DND-41 (cell line): ENCODE measurements at regions not wholly inside any gene's neighbourhood (a gene's known extent, or its start where the extent isn't known, plus 50 kb on each side); places are given as distances from the start of the nearest gene placed in this dataset.

Source experiments
- ATAC-seq: fragments of 200-7000 bp; cut with Tn5 transposase; 3 replicates; pipeline ENCODE4 v1.9.1; 2021; ENCODE audit warnings: low read depth; ENCODE audit not compliant: insufficient read depth
- DNase-seq: peaks from one replicate; pipeline ENCODE4 v3.0.0-alpha.2; 2020
- H2AFZ ChIP-seq: 2 replicates; pipeline ENCODE4 v1.6.0; 2012; ENCODE audit warnings: low read depth, low read length
- H3K27ac ChIP-seq: 2 replicates; pipeline ENCODE4 v1.5.1; 2012; ENCODE audit warnings: low read length, inconsistent platforms
- H3K27me3 ChIP-seq: fragments of 200-600 bp; sonication (generic); 2 replicates; pipeline ENCODE4 v1.6.0; 2012; ENCODE audit warnings: low read length, mild to moderate bottlenecking, inconsistent platforms; ENCODE audit not compliant: insufficient read depth, poor library complexity
- H3K36me3 ChIP-seq: 2 replicates; pipeline ENCODE4 v1.5.1; 2012; ENCODE audit warnings: low read length, inconsistent platforms; ENCODE audit not compliant: insufficient read depth
- H3K4me1 ChIP-seq: 2 replicates; pipeline ENCODE4 v1.5.1; 2012; ENCODE audit warnings: mild to moderate bottlenecking, low read length; ENCODE audit not compliant: insufficient read depth
- H3K4me2 ChIP-seq: 2 replicates; pipeline ENCODE4 v1.6.0; 2012; ENCODE audit warnings: mild to moderate bottlenecking, moderate library complexity, low read length, inconsistent platforms; ENCODE audit not compliant: insufficient read depth
- H3K4me3 ChIP-seq, 2 experiments: fragments of 200-600 bp in 1 of 2; shearing (Covaris generic) in 1 of 2; 2 replicates each; pipeline ENCODE4 v1.5.1; 2012 to 2016; ENCODE audit warnings: inconsistent platforms in 2 of 2, low read length in 2 of 2, mild to moderate bottlenecking in 2 of 2, low read depth in 1 of 2, moderate library complexity in 1 of 2
- H3K79me2 ChIP-seq: 2 replicates; pipeline ENCODE4 v1.6.0; 2012; ENCODE audit warnings: low read length, inconsistent platforms; ENCODE audit not compliant: insufficient read depth
- H3K9ac ChIP-seq: 2 replicates; pipeline ENCODE4 v1.6.0; 2012; ENCODE audit warnings: low read depth, mild to moderate bottlenecking, inconsistent platforms, low read length, moderate library complexity
- H3K9me3 ChIP-seq: 2 replicates; pipeline ENCODE4 v1.5.1; 2012; ENCODE audit warnings: low read length, moderate library complexity, mild to moderate bottlenecking, inconsistent platforms; ENCODE audit not compliant: insufficient read depth, severe bottlenecking
- H4K20me1 ChIP-seq: 2 replicates; pipeline ENCODE4 v1.6.0; 2012; ENCODE audit warnings: low read length; ENCODE audit not compliant: insufficient read depth
- EZH2 ChIP-seq: IDR thresholded peaks from 3 replicates; pipeline ENCODE4 v1.6.1; 2012; ENCODE audit warnings: borderline replicate concordance, low read depth, mild to moderate bottlenecking, moderate library complexity, low read length, inconsistent platforms; ENCODE audit not compliant: severe bottlenecking
- TF ChIP-seq, protein P1 (sequence below): IDR thresholded peaks from 2 replicates; pipeline ENCODE4 v1.5.1; 2012; ENCODE audit warnings: borderline replicate concordance, low read length, moderate library complexity, mild to moderate bottlenecking; ENCODE audit not compliant: poor library complexity, severe bottlenecking; ENCODE audit errors: extremely low read depth

DNA sequence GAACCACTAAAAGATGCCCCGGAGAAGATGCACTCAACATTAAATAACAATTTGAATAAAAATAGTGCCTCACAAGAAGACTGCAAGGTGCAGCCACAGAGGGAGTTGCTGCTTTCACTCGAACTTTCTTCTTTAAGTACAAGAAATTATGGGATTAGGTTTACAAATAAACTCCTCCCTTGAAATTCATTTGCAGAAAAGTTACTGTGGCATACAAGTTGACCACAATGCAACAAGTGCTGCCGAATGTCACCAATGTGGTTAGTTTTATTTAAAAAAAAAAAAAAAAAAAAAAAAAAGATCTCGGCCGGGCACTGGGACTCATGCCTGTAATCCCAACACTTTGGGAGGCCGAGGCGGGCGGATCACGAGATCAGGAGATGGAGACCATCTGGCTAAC is 76.8 kb upstream of the RAB4A start:
- ATAC-seq = no peak
- H3K9ac ChIP-seq = no peak overlapping the region
- H3K27me3 ChIP-seq = peaks cover 10% of the 10 kb centered on the region
- TF ChIP-seq, protein P1, sequence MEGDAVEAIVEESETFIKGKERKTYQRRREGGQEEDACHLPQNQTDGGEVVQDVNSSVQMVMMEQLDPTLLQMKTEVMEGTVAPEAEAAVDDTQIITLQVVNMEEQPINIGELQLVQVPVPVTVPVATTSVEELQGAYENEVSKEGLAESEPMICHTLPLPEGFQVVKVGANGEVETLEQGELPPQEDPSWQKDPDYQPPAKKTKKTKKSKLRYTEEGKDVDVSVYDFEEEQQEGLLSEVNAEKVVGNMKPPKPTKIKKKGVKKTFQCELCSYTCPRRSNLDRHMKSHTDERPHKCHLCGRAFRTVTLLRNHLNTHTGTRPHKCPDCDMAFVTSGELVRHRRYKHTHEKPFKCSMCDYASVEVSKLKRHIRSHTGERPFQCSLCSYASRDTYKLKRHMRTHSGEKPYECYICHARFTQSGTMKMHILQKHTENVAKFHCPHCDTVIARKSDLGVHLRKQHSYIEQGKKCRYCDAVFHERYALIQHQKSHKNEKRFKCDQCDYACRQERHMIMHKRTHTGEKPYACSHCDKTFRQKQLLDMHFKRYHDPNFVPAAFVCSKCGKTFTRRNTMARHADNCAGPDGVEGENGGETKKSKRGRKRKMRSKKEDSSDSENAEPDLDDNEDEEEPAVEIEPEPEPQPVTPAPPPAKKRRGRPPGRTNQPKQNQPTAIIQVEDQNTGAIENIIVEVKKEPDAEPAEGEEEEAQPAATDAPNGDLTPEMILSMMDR = no peak
- TF ChIP-seq EZH2 = no peak
- H3K9me3 ChIP-seq = no peaks in the 10 kb centered on the region
- H3K79me2 ChIP-seq = no peaks in the 10 kb centered on the region
- no peak overlapping the region for H3K4me3 ChIP-seq
- no peak overlapping the region for H3K27ac ChIP-seq
- DNase-seq = no peak
- no peak overlapping the region for H2AFZ ChIP-seq
- no peaks in the 10 kb centered on the region for H3K4me1 ChIP-seq
- H3K36me3 ChIP-seq = no peaks in the 10 kb centered on the region
- no peaks in the 10 kb centered on the region for H4K20me1 ChIP-seq
- no peak overlapping the region for H3K4me2 ChIP-seq

GRCh38 chr1:229195246-229195645 is 75.7 kb upstream of the RAB4A start:
- TF ChIP-seq EZH2 = no peak
- TF ChIP-seq, protein P1 = no peak
- no peaks in the 10 kb centered on the region for H3K9me3 ChIP-seq
- peaks cover 7% of the 10 kb centered on the region for H3K27me3 ChIP-seq
- H2AFZ ChIP-seq = no peak overlapping the region
- no peak overlapping the region for H3K4me3 ChIP-seq
- no peak overlapping the region for H3K9ac ChIP-seq
- H3K79me2 ChIP-seq = no peaks in the 10 kb centered on the region
- DNase-seq (no peak), ATAC-seq (no peak)
- no peaks in the 10 kb centered on the region for H3K4me1 ChIP-seq
- H3K4me2 ChIP-seq = no peak overlapping the region
- no peaks in the 10 kb centered on the region for H3K36me3 ChIP-seq
- no peak overlapping the region for H3K27ac ChIP-seq
- H4K20me1 ChIP-seq = no peaks in the 10 kb centered on the region

DNA sequence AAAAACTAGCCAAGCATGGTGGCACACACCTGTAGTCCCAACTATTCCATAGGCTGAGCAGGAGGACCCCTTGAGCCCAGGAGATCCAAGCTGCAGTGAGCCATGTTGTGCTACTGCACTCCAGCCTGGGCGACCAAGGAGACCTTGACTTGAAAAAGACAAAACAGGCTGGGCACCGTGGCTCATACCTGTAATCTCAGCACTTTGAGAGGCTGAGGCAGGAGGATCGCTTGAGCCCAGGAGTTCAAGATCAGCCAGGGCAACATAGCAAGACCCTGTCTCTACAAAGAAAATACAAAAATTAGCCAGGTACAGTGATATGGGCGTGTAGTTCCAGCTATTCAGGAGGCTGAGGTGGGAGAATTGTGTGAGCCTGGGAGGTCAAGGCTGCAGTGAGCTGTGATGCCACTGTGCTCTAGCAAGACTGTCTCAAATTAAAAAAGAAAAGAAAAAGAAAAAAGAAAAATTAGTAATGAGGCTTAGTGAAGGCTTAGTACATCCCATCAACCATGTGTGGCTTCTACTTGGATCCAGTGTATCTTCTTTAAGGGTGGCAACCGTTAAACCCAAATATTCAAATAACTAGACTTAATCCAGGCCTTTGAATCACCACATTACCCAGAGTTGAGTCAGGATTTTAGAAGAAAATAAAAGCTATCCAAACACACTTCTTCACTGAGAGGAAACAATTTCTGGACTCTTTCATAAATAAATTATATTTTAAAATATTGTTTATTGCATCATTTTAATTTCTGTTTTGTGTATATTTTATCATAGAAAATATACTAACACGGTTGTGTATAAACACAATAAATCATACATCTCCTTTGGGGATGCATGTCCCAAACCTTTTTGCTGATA is 74.3 kb upstream of the RAB4A start:
- H3K27me3 ChIP-seq = peaks cover 2% of the 10 kb centered on the region
- no peak overlapping the region for H2AFZ ChIP-seq
- no peak overlapping the region for H3K4me3 ChIP-seq
- no peak for ATAC-seq
- TF ChIP-seq EZH2 = no peak
- TF ChIP-seq, protein P1 = no peak
- H3K4me2 ChIP-seq = no peak overlapping the region
- H3K9ac ChIP-seq = no peak overlapping the region
- no peaks in the 10 kb centered on the region for H3K4me1 ChIP-seq
- no peak for DNase-seq
- H3K36me3 ChIP-seq = no peaks in the 10 kb centered on the region
- H4K20me1 ChIP-seq = no peaks in the 10 kb centered on the region
- H3K9me3 ChIP-seq = no peaks in the 10 kb centered on the region
- no peak overlapping the region for H3K27ac ChIP-seq
- no peaks in the 10 kb centered on the region for H3K79me2 ChIP-seq

DNA sequence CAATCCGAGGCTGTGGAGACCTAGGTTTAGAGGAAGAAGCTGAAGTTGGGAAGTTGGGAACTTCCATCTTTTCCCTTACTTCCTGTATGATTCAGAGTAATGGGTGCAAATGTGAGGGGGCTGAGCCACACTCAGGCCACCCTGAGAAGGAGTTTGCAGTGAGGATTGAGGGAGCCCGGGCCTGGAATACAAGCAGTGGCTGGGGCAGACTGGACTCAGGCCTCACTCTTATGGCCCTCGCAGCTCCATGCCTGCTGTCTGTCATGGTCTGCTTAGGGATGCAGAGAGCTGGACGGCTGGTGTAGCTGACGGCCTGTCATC is 73.7 kb upstream of the RAB4A start:
- Histone ChIP-seq H3K9me3 (no peaks in the 10 kb centered on the region), H3K9ac (no peak overlapping the region), H3K79me2 (no peaks in the 10 kb centered on the region), H3K4me3 (no peak overlapping the region), H3K27me3 (peaks cover 2% of the 10 kb centered on the region), H3K4me1 (no peaks in the 10 kb centered on the region), H3K27ac (no peak overlapping the region), H4K20me1 (no peaks in the 10 kb centered on the region), H3K4me2 (no peak overlapping the region), H2AFZ (no peak overlapping the region), H3K36me3 (no peaks in the 10 kb centered on the region)
- no peak for DNase-seq
- ATAC-seq = no peak
- no peak for TF ChIP-seq EZH2
- TF ChIP-seq, protein P1 = no peak
